Panc1 (cell line): ENCODE measurements at regions not wholly inside any gene's neighbourhood (a gene's known extent, or its start where the extent isn't known, plus 50 kb on each side); places are given as distances from the start of the nearest gene placed in this dataset.

Experiments
- ATAC-seq: fragments of 200-7000 bp; cut with Tn5 transposase; 2 replicates; pipeline ENCODE4 v1.9.1; 2020; ENCODE audit warnings: mild to moderate bottlenecking, moderate library complexity
- BruUV-seq: library from RNA; stranded (reverse); fragments of 400-500 nt; replicated peaks from 2 replicates; lab custom pipeline; 2021; lab: Mats Ljungman, UMichigan
- CTCF ChIA-PET: fragments of 300-600 bp; sonication (Branson Sonifier 250); formaldehyde crosslinking; loops from one replicate; lab custom pipeline; 2022; ENCODE audit warnings: antibody characterized with exemption; lab: Charles Lee
- POLR2A ChIA-PET: fragments of 300-600 bp; sonication (Branson Sonifier 250); formaldehyde crosslinking; loops from one replicate; lab custom pipeline; 2022; ENCODE audit warnings: antibody characterized with exemption; lab: Charles Lee
- DNase-seq: peaks from one replicate; pipeline ENCODE4 v3.0.0-alpha.2; 2010; ENCODE audit warnings: low read depth, low spot score
- H3K27ac ChIP-seq: 2 replicates; pipeline ENCODE4 v1.5.1; 2011; ENCODE audit warnings: mild to moderate bottlenecking, low read length, inconsistent platforms
- H3K27me3 ChIP-seq: fragments of 200-500 bp; sonication (Bioruptor generic); 2 replicates; pipeline ENCODE4 v1.6.0; 2014; ENCODE audit warnings: low read length, inconsistent platforms; ENCODE audit not compliant: control insufficient read depth, insufficient read depth
- H3K36me3 ChIP-seq: fragments of 200-500 bp; sonication (Bioruptor generic); 2 replicates; pipeline ENCODE4 v1.5.1; 2014; ENCODE audit warnings: inconsistent platforms, mild to moderate bottlenecking, low read length, moderate library complexity; ENCODE audit not compliant: control insufficient read depth, insufficient read depth
- H3K4me1 ChIP-seq: 2 replicates; pipeline ENCODE4 v1.5.1; 2011; ENCODE audit warnings: inconsistent platforms, mild to moderate bottlenecking, low read length, moderate library complexity; ENCODE audit not compliant: control insufficient read depth, insufficient read depth
- H3K4me3 ChIP-seq, 2 experiments: 2 replicates each; pipeline ENCODE4 v1.5.1; 2011 to 2012; ENCODE audit warnings: low read depth in 2 of 2, low read length in 2 of 2, mild to moderate bottlenecking in 2 of 2, inconsistent platforms in 1 of 2, moderate library complexity in 1 of 2
- H3K9me3 ChIP-seq: fragments of 200-500 bp; sonication (Bioruptor generic); 2 replicates; pipeline ENCODE4 v1.5.1; 2014; ENCODE audit warnings: low read depth, mild to moderate bottlenecking, inconsistent platforms, low read length, moderate library complexity; ENCODE audit not compliant: control insufficient read depth, insufficient read depth
- CTCF ChIP-seq: fragments of 450-650 bp; IDR thresholded peaks from 2 replicates; pipeline ENCODE4 v1.5.1; 2017; ENCODE audit warnings: mild to moderate bottlenecking
- POLR2AphosphoS5 ChIP-seq: IDR thresholded peaks from 2 replicates; pipeline ENCODE4 v1.6.1; 2012; ENCODE audit warnings: mild to moderate bottlenecking, low read depth, low read length, moderate library complexity
- REST ChIP-seq, 2 experiments: IDR thresholded peaks; 2 replicates each; pipeline ENCODE4 v1.6.1; 2011 to 2012; ENCODE audit warnings: low read depth in 2 of 2, control low read depth in 1 of 2, low read length in 1 of 2, mild to moderate bottlenecking in 1 of 2, moderate library complexity in 1 of 2; ENCODE audit not compliant: insufficient read depth in 1 of 2
- SIN3A ChIP-seq: IDR thresholded peaks from 2 replicates; pipeline ENCODE4 v1.6.1; 2012; ENCODE audit warnings: low read depth, mild to moderate bottlenecking, low read length, moderate library complexity, borderline replicate concordance; ENCODE audit not compliant: insufficient read depth
- TCF7L2 ChIP-seq: IDR thresholded peaks from 2 replicates; pipeline ENCODE4 v1.6.1; 2011; ENCODE audit warnings: mild to moderate bottlenecking, low read depth, low read length, inconsistent platforms
- in situ Hi-C: cut with HindIII; loops from 2 replicates; pipeline ENCODE4 v1.10.0; 2016; ENCODE audit warnings: low sequenced_read_pairs, low pct_unique_long_range_greater_than_20kb
- intact Hi-C: fragments of 100-400 bp; cut with micrococcal nuclease; formaldehyde crosslinking; loops from one replicate; pipeline ENCODE4 v1.10.0; 2022; ENCODE audit not compliant: unreplicated experiment

GRCh38 chrX:139191746-139192385 lies 338.7 kb upstream of the F9 start:
- Histone ChIP-seq H3K9me3 (no peaks in the 10 kb centered on the region), H3K36me3 (no peaks in the 10 kb centered on the region), H3K4me1 (no peaks in the 10 kb centered on the region; the same call in 1 of the 2 replicates), H3K27ac (no peak overlapping the region), H3K4me3 (no peak overlapping the region), H3K27me3 (peaks cover 28% of the 10 kb centered on the region)
- BruUV-seq = no TSS peak
- in situ Hi-C loops (no loop called here), intact Hi-C loops (no loop called here)
- ATAC-seq (no peak), DNase-seq (no peak)
- POLR2A ChIA-PET = no interaction called here
- TF ChIP-seq CTCF = no peak
- TF ChIP-seq SIN3A = no peak
- TF ChIP-seq POLR2AphosphoS5 = no peak
- no peak for TF ChIP-seq TCF7L2
- TF ChIP-seq REST (IDR thresholded peaks at IDR 0.05; ENCODE audit: insufficient read depth in 1 of 2, low read depth in 2 of 2, low read length in 1 of 2) = no peak
- CTCF ChIA-PET = no interaction called here

- peaks cover 28% of the 10 kb centered on the region for H3K27me3 ChIP-seq
- H3K4me3 ChIP-seq = no peak overlapping the region
- no peaks in the 10 kb centered on the region; the same call in 1 of the 2 replicates for H3K4me1 ChIP-seq
- H3K27ac ChIP-seq = no peak overlapping the region
- POLR2A ChIA-PET = no interaction called here
- in situ Hi-C loops = no loop called here
- CTCF ChIA-PET = no interaction called here
- BruUV-seq = no TSS peak
- DNase-seq (no peak), ATAC-seq (no peak)
- intact Hi-C loops = no loop called here
- no peaks in the 10 kb centered on the region for H3K36me3 ChIP-seq
- no peaks in the 10 kb centered on the region for H3K9me3 ChIP-seq
- TF ChIP-seq REST (IDR thresholded peaks at IDR 0.05; ENCODE audit: insufficient read depth in 1 of 2, low read depth in 2 of 2, low read length in 1 of 2) (no peak), TCF7L2 (no peak), POLR2AphosphoS5 (no peak), CTCF (no peak), SIN3A (no peak)
Observed at GRCh38 chrX:139191286-139191685, 339.3 kb upstream of the F9 start.
